Heart left ventricle (tissue), 13 donors: ENCODE measurements at regions not wholly inside any gene's neighbourhood (a gene's known extent, or its start where the extent isn't known, plus 50 kb on each side); places are given as distances from the start of the nearest gene placed in this dataset.
"Not testable (repeated sequence)": the region's sequence is repeated elsewhere in the genome, so short reads cannot be mapped to it uniquely, and the experiment has no call there.

Experiments
- POLR2A ChIP-seq, 2 donors: fragments of 450-650 bp; IDR thresholded peaks; one replicate each; pipeline ENCODE4 v1.6.1; 2017; ENCODE audit warnings: antibody characterized with exemption in 2 of 2, mild to moderate bottlenecking in 2 of 2, moderate library complexity in 2 of 2
- TF ChIP-seq, protein P1 (sequence below), 12 donors: fragments of 200-600 bp; sonication (generic) in 4 of 12; IDR thresholded peaks; one replicate each; pipeline versions ENCODE4 v1.5.0 to v1.8.0; 2018 to 2022; ENCODE audit warnings: antibody characterized with exemption in 12 of 12, mild to moderate bottlenecking in 5 of 12
- donor health status: ischemic (EF 13 %, LVEDD 7.1; RV severe dilation, severe dysfunction).
- donor health status: DM: no; HTN: yes; CAD: no.
- donor health status: DM: no; HTN: no; CAD: no.
- donor health status: ischemic (EF 25% LVEDD 6.9; RV normal size, moderate dysfunction).
- donor health status: ischemic (EF 25% LVEDD 5.7; RV mildly dilated, moderate dysfunction).
- donor health status: ischemic (EF 35%, LVEDD 5.7; RV mildly dilated, moderate dysfunction).
- donor health status: nonischemic (EF 11% LVEDD 7.7; RV severe dilation, severe dysfunction).
- donor health status: DM: yes; HTN: yes; CAD: no.
- donor health status: PGD.
- donor health status: ischemic (EF 29% LVEDD 5.4; RV normal size, mild dysfunction).
- donor health status: nonischemic (EF 23%, LVEDD 6.1; RV moderate dilation, normal function).

DNA sequence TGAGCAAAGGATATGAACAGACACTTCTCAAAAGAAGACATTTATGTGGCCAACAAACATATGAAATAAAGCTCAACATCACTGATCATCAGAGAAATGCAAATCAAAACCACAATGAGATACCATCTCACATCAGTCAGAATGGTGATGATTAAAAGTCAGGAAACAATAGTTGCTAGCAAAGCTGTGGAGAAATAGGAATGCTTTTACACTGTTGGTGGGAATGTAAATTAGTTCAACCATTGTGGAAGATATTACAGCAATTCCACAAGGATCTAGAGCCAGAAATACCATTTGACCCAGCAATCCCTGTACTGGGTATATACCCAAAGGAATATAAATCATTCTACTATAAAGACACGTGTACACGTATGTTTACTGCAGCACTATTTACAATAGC lies 284.2 kb downstream of the AHR start:
- TF ChIP-seq, protein P1, sequence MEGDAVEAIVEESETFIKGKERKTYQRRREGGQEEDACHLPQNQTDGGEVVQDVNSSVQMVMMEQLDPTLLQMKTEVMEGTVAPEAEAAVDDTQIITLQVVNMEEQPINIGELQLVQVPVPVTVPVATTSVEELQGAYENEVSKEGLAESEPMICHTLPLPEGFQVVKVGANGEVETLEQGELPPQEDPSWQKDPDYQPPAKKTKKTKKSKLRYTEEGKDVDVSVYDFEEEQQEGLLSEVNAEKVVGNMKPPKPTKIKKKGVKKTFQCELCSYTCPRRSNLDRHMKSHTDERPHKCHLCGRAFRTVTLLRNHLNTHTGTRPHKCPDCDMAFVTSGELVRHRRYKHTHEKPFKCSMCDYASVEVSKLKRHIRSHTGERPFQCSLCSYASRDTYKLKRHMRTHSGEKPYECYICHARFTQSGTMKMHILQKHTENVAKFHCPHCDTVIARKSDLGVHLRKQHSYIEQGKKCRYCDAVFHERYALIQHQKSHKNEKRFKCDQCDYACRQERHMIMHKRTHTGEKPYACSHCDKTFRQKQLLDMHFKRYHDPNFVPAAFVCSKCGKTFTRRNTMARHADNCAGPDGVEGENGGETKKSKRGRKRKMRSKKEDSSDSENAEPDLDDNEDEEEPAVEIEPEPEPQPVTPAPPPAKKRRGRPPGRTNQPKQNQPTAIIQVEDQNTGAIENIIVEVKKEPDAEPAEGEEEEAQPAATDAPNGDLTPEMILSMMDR (IDR thresholded peaks at IDR 0.05) = not testable (repeated sequence)
- TF ChIP-seq POLR2A (IDR thresholded peaks at IDR 0.05) = not testable (repeated sequence)
